Urinary bladder (tissue), 3 donors: ENCODE measurements at regions not wholly inside any gene's neighbourhood (a gene's known extent, or its start where the extent isn't known, plus 50 kb on each side); places are given as distances from the start of the nearest gene placed in this dataset.
"Not testable (repeated sequence)": the region's sequence is repeated elsewhere in the genome, so short reads cannot be mapped to it uniquely, and the experiment has no call there.

Source experiments
- DNase-seq: peaks from one replicate; pipeline ENCODE4 v3.0.0-alpha.2; 2015; ENCODE audit errors: extremely low spot score
- H3K27ac ChIP-seq: one replicate; pipeline ENCODE4 v1.5.1; 2013; ENCODE audit warnings: low read depth, mild to moderate bottlenecking, moderate library complexity
- H3K36me3 ChIP-seq: one replicate; pipeline ENCODE4 v1.6.1; 2013; ENCODE audit warnings: mild to moderate bottlenecking, moderate library complexity; ENCODE audit not compliant: insufficient read depth
- H3K4me1 ChIP-seq: one replicate; pipeline ENCODE4 v1.6.1; 2013; ENCODE audit warnings: mild to moderate bottlenecking, moderate library complexity; ENCODE audit not compliant: insufficient read depth
- H3K4me3 ChIP-seq: one replicate; pipeline ENCODE4 v1.5.1; 2013; ENCODE audit warnings: low read depth, low read length
- WGBS: extraction: QIAGEN DNeasy Blood & Tissue Kit; methylation state at CpG from one replicate; pipeline ENCODE4 v1.1.7; 2013; 5-methylcytosine and 5-hydroxymethylcytosine counted together
- donor health status: healthy with polysubstance abuse.
- donor health status: healthy.

- not testable (repeated sequence) for H3K4me3 ChIP-seq, H3K27ac ChIP-seq
- 64% methylated on average over 2 of the region's 2 CpGs for WGBS
Observed at GRCh38 chr20:26260925-26261324, 564.3 kb upstream of the ZNF337 start.

GRCh38 chr20:26252311-26252975 lies 555.8 kb upstream of the ZNF337 start:
- not testable (repeated sequence) for H3K36me3 ChIP-seq, H3K4me1 ChIP-seq, H3K27ac ChIP-seq, DNase-seq, H3K4me3 ChIP-seq
- WGBS, result 62% methylated on average over 8 of the region's 8 CpGs

More at GRCh38 chr20:26260925-26261324, 564.3 kb upstream of the ZNF337 start:
- not testable (repeated sequence) for H3K4me1 ChIP-seq, DNase-seq, H3K36me3 ChIP-seq

- H3K4me1 ChIP-seq, H3K36me3 ChIP-seq, DNase-seq, H3K27ac ChIP-seq, H3K4me3 ChIP-seq: not testable (repeated sequence)
- 90% methylated on average over 29 of the region's 29 CpGs for WGBS
Observed at GRCh38 chr20:26251376-26251775, 554.7 kb upstream of the ZNF337 start.

- H3K4me3 ChIP-seq, DNase-seq, H3K36me3 ChIP-seq, H3K27ac ChIP-seq, H3K4me1 ChIP-seq: not testable (repeated sequence)
- WGBS, result 88% methylated on average over 26 of the region's 26 CpGs
Observed at GRCh38 chr20:26250249-26251114, 553.8 kb upstream of the ZNF337 start.

- no peaks in the 10 kb centered on the region for H3K4me1 ChIP-seq
- no peak overlapping the region for H3K4me3 ChIP-seq
- H3K27ac ChIP-seq, result no peak overlapping the region
- no peak for DNase-seq
- WGBS, result 83% methylated on average over 4 of the region's 4 CpGs
- no peaks in the 10 kb centered on the region for H3K36me3 ChIP-seq
Observed at GRCh38 chr20:26243731-26244130, 547.1 kb upstream of the ZNF337 start.

GRCh38 chr20:26220609-26221008 lies 524.0 kb upstream of the ZNF337 start:
- not testable (repeated sequence) for H3K36me3 ChIP-seq, DNase-seq, H3K4me3 ChIP-seq, H3K4me1 ChIP-seq, H3K27ac ChIP-seq
- 32% methylated on average over 1 of the region's 1 CpG for WGBS

GRCh38 chr20:26219546-26219945 lies 522.9 kb upstream of the ZNF337 start:
- not testable (repeated sequence) for DNase-seq, H3K36me3 ChIP-seq, H3K4me3 ChIP-seq, H3K27ac ChIP-seq, H3K4me1 ChIP-seq
- WGBS, result 76% methylated on average over 3 of the region's 3 CpGs

GRCh38 chr20:26218301-26218700 lies 521.6 kb upstream of the ZNF337 start:
- no peaks in the 10 kb centered on the region for H3K36me3 ChIP-seq
- WGBS, result 74% methylated on average over 3 of the region's 3 CpGs
- no peak overlapping the region for H3K27ac ChIP-seq
- DNase-seq, result no peak
- no peaks in the 10 kb centered on the region for H3K4me1 ChIP-seq
- no peak overlapping the region for H3K4me3 ChIP-seq

GRCh38 chr20:26216025-26216424 lies 519.4 kb upstream of the ZNF337 start:
- Histone ChIP-seq H3K36me3 (no peaks in the 10 kb centered on the region), H3K4me3 (no peak overlapping the region), H3K27ac (no peak overlapping the region), H3K4me1 (no peaks in the 10 kb centered on the region)
- DNase-seq, result no peak
- 45% methylated on average over 1 of the region's 1 CpG for WGBS

GRCh38 chr20:26214991-26215390 lies 518.3 kb upstream of the ZNF337 start:
- 48% methylated on average over 3 of the region's 3 CpGs for WGBS
- no peak overlapping the region for H3K4me3 ChIP-seq
- H3K27ac ChIP-seq, result no peak overlapping the region
- no peaks in the 10 kb centered on the region for H3K36me3 ChIP-seq
- no peak for DNase-seq
- H3K4me1 ChIP-seq, result no peaks in the 10 kb centered on the region

- WGBS, result 6% methylated on average over 88 of the region's 88 CpGs
- H3K4me3 ChIP-seq, result no peak overlapping the region
- DNase-seq, result no peak
- no peaks in the 10 kb centered on the region for H3K36me3 ChIP-seq
- H3K4me1 ChIP-seq, result peaks cover 2% of the 10 kb centered on the region
- no peak overlapping the region for H3K27ac ChIP-seq
Observed at GRCh38 chr20:26209171-26209941, 512.7 kb upstream of the ZNF337 start.

- 5% methylated on average over 91 of the region's 91 CpGs for WGBS
- Histone ChIP-seq H3K4me3 (peak overlapping the region; percentile 14), H3K27ac (no peak overlapping the region), H3K4me1 (peaks cover 2% of the 10 kb centered on the region), H3K36me3 (no peaks in the 10 kb centered on the region)
- no peak for DNase-seq
Observed at GRCh38 chr20:26208296-26209091, 511.8 kb upstream of the ZNF337 start.

- H3K27ac ChIP-seq, H3K4me3 ChIP-seq, H3K36me3 ChIP-seq, DNase-seq, H3K4me1 ChIP-seq: not testable (repeated sequence)
- WGBS, result 7% methylated on average over 35 of the region's 35 CpGs
Observed at GRCh38 chr20:26207967-26208295, 511.3 kb upstream of the ZNF337 start.
